ENCODE measurements at regions not wholly inside any gene's neighbourhood (a gene's known extent, or its start where the extent isn't known, plus 50 kb on each side); places are given as distances from the start of the nearest gene placed in this dataset.

- no peak for TF ChIP-seq CTCF (conservative IDR thresholded peaks at IDR 0.05)
- TF ChIP-seq EZH2 (IDR thresholded peaks at IDR 0.05; ENCODE audit: low read depth): no peak
Observed at GRCh38 chr7:118041251-118041878, 142.6 kb upstream of the LSM8 start.
